ENCODE measurements at regions not wholly inside any gene's neighbourhood (a gene's known extent, or its start where the extent isn't known, plus 50 kb on each side); places are given as distances from the start of the nearest gene placed in this dataset.

GRCh38 chr1:29549001-29549400 lies 312.7 kb downstream of the PTPRU start (continued):
- TF ChIP-seq BCL3 (IDR thresholded peaks at IDR 0.05; ENCODE audit: borderline replicate concordance, insufficient read depth, low read depth, low read length, poor library complexity, severe bottlenecking) = no peak
- TF ChIP-seq PRDM15 (CRISPR knock-in tag; IDR thresholded peaks at IDR 0.05) = no peak
- TF ChIP-seq NR2F1 (conservative IDR thresholded peaks at IDR 0.05) = no peak
- no peak for TF ChIP-seq SKIL (IDR thresholded peaks at IDR 0.05; ENCODE audit: low read depth, poor library complexity, severe bottlenecking)
- no peak for TF ChIP-seq ZNF384 (IDR thresholded peaks at IDR 0.05; ENCODE audit: borderline replicate concordance, low read depth, low read length)
- TF ChIP-seq ZBTB4 (CRISPR knock-in tag; IDR thresholded peaks at IDR 0.05) = no peak
- no peak for TF ChIP-seq MAX (IDR thresholded peaks at IDR 0.05; ENCODE audit: low read depth, low read length)
- TF ChIP-seq MEF2A (IDR thresholded peaks at IDR 0.05; ENCODE audit: insufficient read depth, low read depth, low read length) = no peak
- no peak for TF ChIP-seq RUNX3 (IDR thresholded peaks at IDR 0.05; ENCODE audit: low read length)
- TF ChIP-seq CEBPB (IDR thresholded peaks at IDR 0.05; ENCODE audit: borderline replicate concordance in 1 of 2, low read depth in 2 of 2, low read length in 2 of 2) = no peak
- no peak for TF ChIP-seq BMI1 (IDR thresholded peaks at IDR 0.05; ENCODE audit: borderline replicate concordance)
- TF ChIP-seq RBBP5 (conservative IDR thresholded peaks at IDR 0.05) = no peak
- TF ChIP-seq SREBF1 (IDR thresholded peaks at IDR 0.05; ENCODE audit: low read length) = no peak
